B cell (primary cell): ENCODE measurements at regions not wholly inside any gene's neighbourhood (a gene's known extent, or its start where the extent isn't known, plus 50 kb on each side); places are given as distances from the start of the nearest gene placed in this dataset.

ENCODE experiments used
- ATAC-seq: fragments of 200-7000 bp; cut with Tn5 transposase; one replicate; pipeline ENCODE4 v1.10.0; 2021; ENCODE audit warnings: low read depth, mild to moderate bottlenecking, moderate number of reproducible peaks, moderate library complexity
- CTCF ChIA-PET: fragments of 350-600 bp; sonication (Branson Sonifier 250); formaldehyde crosslinking; loops from one replicate; lab custom pipeline; 2021; ENCODE audit warnings: antibody characterized with exemption, inconsistent platforms; lab: Charles Lee
- POLR2A ChIA-PET: fragments of 350-600 bp; sonication (Branson Sonifier 250); formaldehyde crosslinking; loops from one replicate; lab custom pipeline; 2021; ENCODE audit warnings: antibody characterized with exemption; lab: Charles Lee
- DNase-seq: peaks from one replicate; pipeline ENCODE4 v3.0.0; 2013
- H2AFZ ChIP-seq: 2 replicates; pipeline ENCODE4 v1.6.1; 2012; ENCODE audit warnings: mild to moderate bottlenecking, low read depth, low read length; ENCODE audit not compliant: insufficient read depth, poor library complexity, severe bottlenecking
- H3K27ac ChIP-seq, 2 donors: 1 replicate in 1 of 2; 2 replicates in 1 of 2; pipeline ENCODE4 v1.5.1; 2012 to 2013; ENCODE audit warnings: low read length in 2 of 2, mild to moderate bottlenecking in 2 of 2, moderate library complexity in 1 of 2
- H3K27me3 ChIP-seq, 4 experiments: fragments of 200-600 bp in 1 of 4; sonication (generic) in 1 of 4; replicated peaks in 1 of 4; 1 replicate in 2 of 4; 2 replicates in 2 of 4; pipeline versions ENCODE4 v1.6.1 to v1.7.0; 2013 to 2016; ENCODE audit warnings: low read length in 3 of 4, mild to moderate bottlenecking in 2 of 4, mixed read lengths in 1 of 4, moderate library complexity in 1 of 4; ENCODE audit not compliant: insufficient read depth in 4 of 4, control insufficient read depth in 3 of 4; ENCODE audit errors: control extremely low read depth in 1 of 4
- H3K36me3 ChIP-seq, 2 experiments: replicated peaks in 1 of 2; 1 replicate in 1 of 2; 2 replicates in 1 of 2; pipeline versions ENCODE4 v1.6.1 to v1.7.1; 2013; ENCODE audit warnings: low read length in 1 of 2; ENCODE audit not compliant: insufficient read depth in 2 of 2, control insufficient read depth in 1 of 2; ENCODE audit errors: control extremely low read depth in 1 of 2, extremely low read depth in 1 of 2
- H3K4me1 ChIP-seq, 2 donors: fragments of 200-600 bp in 1 of 2; sonication (generic) in 1 of 2; 1 replicate in 1 of 2; 2 replicates in 1 of 2; pipeline versions ENCODE4 v1.5.1 to v1.6.1; 2013 to 2017; ENCODE audit warnings: low read length in 2 of 2; ENCODE audit not compliant: control insufficient read depth in 2 of 2, insufficient read depth in 2 of 2
- H3K4me2 ChIP-seq: replicated peaks from 2 replicates; pipeline ENCODE3; 2012; ENCODE audit warnings: mild to moderate bottlenecking, low read depth, low read length; ENCODE audit not compliant: poor library complexity, severe bottlenecking
- H3K4me3 ChIP-seq, 5 experiments: fragments of 200-600 bp in 1 of 5; sonication (generic) in 1 of 5; 1 replicate in 3 of 5; 2 replicates in 2 of 5; pipeline versions ENCODE4 v1.5.1 to v1.7.0; 2011 to 2016; ENCODE audit warnings: low read length in 4 of 5, mild to moderate bottlenecking in 4 of 5, low read depth in 2 of 5, control low read depth in 1 of 5, moderate library complexity in 1 of 5; ENCODE audit not compliant: insufficient read depth in 1 of 5; ENCODE audit errors: control extremely low read depth in 1 of 5, extremely low read depth in 1 of 5
- H3K79me2 ChIP-seq: fragments of 200-600 bp; sonication (generic); one replicate; pipeline ENCODE4 v1.6.0; 2016; ENCODE audit warnings: low read length; ENCODE audit not compliant: control insufficient read depth, insufficient read depth
- H3K9ac ChIP-seq: fragments of 200-600 bp; sonication (generic); 2 replicates; pipeline ENCODE4 v1.6.1; 2017; ENCODE audit warnings: mild to moderate bottlenecking, low read length, moderate library complexity
- H3K9me3 ChIP-seq, 3 donors: one replicate each; pipeline versions ENCODE4 v1.6.1 to v1.7.1; 2013; ENCODE audit warnings: low read length in 2 of 3; ENCODE audit not compliant: control insufficient read depth in 2 of 3, insufficient read depth in 1 of 3; ENCODE audit errors: control extremely low read depth in 1 of 3
- H4K20me1 ChIP-seq: 2 replicates; pipeline ENCODE4 v1.6.0; 2012; ENCODE audit warnings: mild to moderate bottlenecking, low read length; ENCODE audit not compliant: insufficient read depth, control insufficient read depth, poor library complexity, severe bottlenecking
- H3K27ac Mint-ChIP-seq: one replicate; pipeline ENCODE4 v1.8.0; 2021; ENCODE audit warnings: mixed read lengths
- H3K27me3 Mint-ChIP-seq: one replicate; pipeline ENCODE4 v1.8.0; 2021; ENCODE audit warnings: mixed read lengths
- H3K4me1 Mint-ChIP-seq: one replicate; pipeline ENCODE4 v1.8.0; 2021; ENCODE audit warnings: mixed read lengths
- H3K4me3 Mint-ChIP-seq: one replicate; pipeline ENCODE4 v1.8.0; 2021; ENCODE audit warnings: mixed read lengths
- H3K9me3 Mint-ChIP-seq: one replicate; pipeline ENCODE4 v1.8.0; 2022; ENCODE audit warnings: mixed read lengths; ENCODE audit not compliant: insufficient read depth
- CTCF ChIP-seq: fragments of 200-600 bp; IDR thresholded peaks from one replicate; pipeline ENCODE4 v1.8.0; 2022; ENCODE audit warnings: antibody characterized with exemption, mild to moderate bottlenecking
- EZH2 ChIP-seq: IDR thresholded peaks from 2 replicates; pipeline ENCODE4 v1.6.1; 2012; ENCODE audit warnings: borderline replicate concordance, low read depth, mild to moderate bottlenecking, moderate library complexity, low read length; ENCODE audit not compliant: insufficient read depth, poor library complexity, severe bottlenecking
- WGBS: methylation state at CpG from one replicate; pipeline ENCODE4 v1.1.5; 2013; ENCODE audit warnings: missing lambda C conversion rate; ENCODE audit not compliant: insufficient coverage; 5-methylcytosine and 5-hydroxymethylcytosine counted together
- intact Hi-C: fragments of 100-400 bp; cut with micrococcal nuclease; formaldehyde crosslinking; loops from one replicate; pipeline ENCODE4 v1.10.0; 2022

GRCh38 chr15:70188286-70188685, 90.6 kb upstream of the TLE3 start:
- peaks cover 24% of the 10 kb centered on the region for H3K27me3 Mint-ChIP-seq
- CTCF ChIA-PET, result no interaction called here

GRCh38 chr15:70187331-70187730, 89.6 kb upstream of the TLE3 start:
- peaks cover 0 to 7% (median 0%) of the 10 kb centered on the region in 4 experiments for H3K27me3 ChIP-seq
- no peak overlapping the region for H3K4me2 ChIP-seq
- no peak for TF ChIP-seq EZH2
- no peak for TF ChIP-seq CTCF
- H3K9me3 ChIP-seq, result peaks cover 0 to 9% (median 0%) of the 10 kb centered on the region in 3 donors
- H3K79me2 ChIP-seq, result no peaks in the 10 kb centered on the region
- no peak overlapping the region for H3K9ac ChIP-seq
- H3K4me3 ChIP-seq, result no peak overlapping the region
- H3K9me3 Mint-ChIP-seq, result no peaks in the 10 kb centered on the region
- no peaks in the 10 kb centered on the region for H3K36me3 ChIP-seq
- no peaks in the 10 kb centered on the region for H4K20me1 ChIP-seq
- DNase-seq (no peak), ATAC-seq (no peak)
- H3K27ac ChIP-seq, result no peak overlapping the region
- no peaks in the 10 kb centered on the region for H3K4me1 Mint-ChIP-seq
- no peak overlapping the region for H3K27ac Mint-ChIP-seq
- WGBS, result 89% methylated on average over 9 of the region's 9 CpGs
- H2AFZ ChIP-seq, result no peak overlapping the region
- intact Hi-C loops, result no loop called here
- ChIA-PET POLR2A (no interaction called here), CTCF (no interaction called here)
- H3K4me3 Mint-ChIP-seq, result no peak overlapping the region
- H3K4me1 ChIP-seq, result no peaks in the 10 kb centered on the region
- H3K27me3 Mint-ChIP-seq, result peaks cover 27% of the 10 kb centered on the region

More at GRCh38 chr15:70188286-70188685, 90.6 kb upstream of the TLE3 start:
- Mint-ChIP-seq H3K27ac (no peak overlapping the region), H3K4me1 (no peaks in the 10 kb centered on the region), H3K9me3 (no peaks in the 10 kb centered on the region), H3K4me3 (no peak overlapping the region)
- H3K9ac ChIP-seq, result no peak overlapping the region
- peaks cover 0 to 9% (median 0%) of the 10 kb centered on the region in 3 donors for H3K9me3 ChIP-seq
- no peak for DNase-seq
- no peak overlapping the region for H3K4me3 ChIP-seq
- 100% methylated on average over 1 of the region's 4 CpGs for WGBS
- H4K20me1 ChIP-seq, result no peaks in the 10 kb centered on the region
- H3K27me3 ChIP-seq, result peaks cover 0 to 6% (median 0%) of the 10 kb centered on the region in 4 experiments
- intact Hi-C loops, result no loop called here
- no peaks in the 10 kb centered on the region for H3K4me1 ChIP-seq
- TF ChIP-seq CTCF (no peak), EZH2 (no peak)
- no peaks in the 10 kb centered on the region for H3K36me3 ChIP-seq
- no peaks in the 10 kb centered on the region for H3K79me2 ChIP-seq
- no peak overlapping the region for H2AFZ ChIP-seq
- no peak for ATAC-seq
- H3K27ac ChIP-seq, result no peak overlapping the region
- POLR2A ChIA-PET, result no interaction called here
- no peak overlapping the region for H3K4me2 ChIP-seq
